Inflammatory macrophage treated with lipopolysaccharide for 4 hours (primary cell): ENCODE measurements at regions not wholly inside any gene's neighbourhood (a gene's known extent, or its start where the extent isn't known, plus 50 kb on each side); places are given as distances from the start of the nearest gene placed in this dataset.

Experiments
- DNase-seq: peaks from one replicate; pipeline ENCODE4 v3.0.0-alpha.2; 2020

- no peak for DNase-seq
Observed at GRCh38 chr1:38243106-38243505, 196.5 kb upstream of the POU3F1 start.

- no peak for DNase-seq
Observed at GRCh38 chr1:38242506-38242905, 195.9 kb upstream of the POU3F1 start.

- DNase-seq = no peak
Observed at GRCh38 chr1:38241594-38242334, 195.2 kb upstream of the POU3F1 start.

GRCh38 chr1:38240618-38241017, 194.0 kb upstream of the POU3F1 start:
- no peak for DNase-seq

- DNase-seq = no peak
Observed at GRCh38 chr1:38239258-38239835, 192.8 kb upstream of the POU3F1 start.

- no peak for DNase-seq
Observed at GRCh38 chr1:38238294-38238693, 191.7 kb upstream of the POU3F1 start.

GRCh38 chr1:38235705-38236104, 189.1 kb upstream of the POU3F1 start:
- no peak for DNase-seq

- no peak for DNase-seq
Observed at GRCh38 chr1:38231941-38232340, 185.3 kb upstream of the POU3F1 start.

- DNase-seq = no peak
Observed at GRCh38 chr1:38228718-38229117, 182.1 kb upstream of the POU3F1 start.

- no peak for DNase-seq
Observed at GRCh38 chr1:38225745-38226144, 179.2 kb upstream of the POU3F1 start.

- DNase-seq = no peak
Observed at GRCh38 chr1:38223391-38223790, 176.8 kb upstream of the POU3F1 start.

- no peak for DNase-seq
Observed at GRCh38 chr1:38222891-38223290, 176.3 kb upstream of the POU3F1 start.

- DNase-seq = no peak
Observed at GRCh38 chr1:38221006-38221649, 174.5 kb upstream of the POU3F1 start.

- no peak for DNase-seq
Observed at GRCh38 chr1:38217316-38217715, 170.7 kb upstream of the POU3F1 start.

- DNase-seq = no peak
Observed at GRCh38 chr1:38213646-38214434, 167.2 kb upstream of the POU3F1 start.

- no peak for DNase-seq
Observed at GRCh38 chr1:38210895-38211177, 164.2 kb upstream of the POU3F1 start.

- no peak for DNase-seq
Observed at GRCh38 chr1:38210021-38210894, 163.7 kb upstream of the POU3F1 start.

GRCh38 chr1:38208716-38209632, 162.4 kb upstream of the POU3F1 start:
- DNase-seq = no peak

- DNase-seq = no peak
Observed at GRCh38 chr1:38207906-38208305, 161.3 kb upstream of the POU3F1 start.

GRCh38 chr1:38207275-38207674, 160.7 kb upstream of the POU3F1 start:
- no peak for DNase-seq

GRCh38 chr1:38204698-38205097, 158.1 kb upstream of the POU3F1 start:
- no peak for DNase-seq

- no peak for DNase-seq
Observed at GRCh38 chr1:38203441-38203840, 156.8 kb upstream of the POU3F1 start.
